GM19467 (cell line): ENCODE measurements at regions not wholly inside any gene's neighbourhood (a gene's known extent, or its start where the extent isn't known, plus 50 kb on each side); places are given as distances from the start of the nearest gene placed in this dataset.

Experiments used
- ATAC-seq: cut with Tn5 transposase; IDR thresholded peaks from one replicate; pipeline ENCODE4 v1.9.1; 2021; ENCODE audit warnings: mild to moderate bottlenecking, moderate library complexity; ENCODE audit not compliant: unreplicated experiment

GRCh38 chr7:67547183-67547907, 550.7 kb downstream of the TYW1 start:
- no peak for ATAC-seq

DNA sequence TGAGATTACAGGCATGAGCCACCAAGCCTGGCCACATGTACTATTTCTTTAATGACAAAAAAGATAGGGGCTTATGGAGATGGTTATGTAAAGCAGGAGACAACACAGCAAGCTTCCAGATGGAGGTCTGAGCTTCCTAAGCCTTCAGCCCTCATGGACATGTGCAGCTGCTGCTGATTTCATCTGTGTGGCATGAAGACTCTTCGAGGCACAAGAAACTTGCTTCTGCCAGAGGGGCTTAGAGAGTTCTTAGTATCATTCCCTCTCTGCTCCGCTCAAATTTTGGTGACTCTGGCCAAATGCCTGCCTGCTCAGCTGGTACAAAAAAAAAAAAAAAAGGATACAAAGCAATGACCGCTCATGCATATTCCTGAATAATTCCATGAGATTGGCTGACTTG, 552.5 kb downstream of the TYW1 start:
- ATAC-seq, result no peak

DNA sequence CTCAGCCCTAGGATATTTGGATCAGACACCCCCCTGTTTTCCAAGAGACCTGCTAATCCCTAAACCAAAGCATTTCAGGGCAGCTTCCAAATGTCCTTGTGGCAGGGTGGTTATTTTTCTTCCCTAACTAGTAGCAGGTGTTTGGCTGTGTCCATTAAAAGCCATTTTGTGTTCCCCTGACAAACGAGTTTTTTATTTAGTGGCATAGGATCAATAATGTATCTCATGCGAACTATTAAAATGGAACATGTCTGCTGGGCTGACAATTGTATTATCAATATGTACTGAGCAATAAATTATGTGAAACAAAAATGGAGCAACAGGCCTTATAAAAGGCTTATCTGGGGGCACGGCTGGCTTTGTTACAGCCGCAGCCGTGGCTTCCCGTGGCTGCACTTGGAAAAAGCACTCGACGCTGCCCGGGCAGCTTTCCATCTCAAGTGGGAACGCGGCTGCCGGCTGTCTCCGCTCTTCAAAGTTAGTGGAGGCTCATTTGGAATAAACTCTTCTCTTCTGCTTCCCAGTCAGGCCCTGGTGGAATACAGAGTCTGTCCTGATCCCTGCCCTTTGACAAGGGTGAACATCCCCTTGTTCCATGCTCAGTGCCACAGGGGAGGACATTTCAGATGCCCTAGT, 554.3 kb downstream of the TYW1 start:
- ATAC-seq, result no peak

- ATAC-seq, result no peak
These were observed 556.1 kb downstream of the TYW1 start for GRCh38 chr7:67552738-67553137.

DNA sequence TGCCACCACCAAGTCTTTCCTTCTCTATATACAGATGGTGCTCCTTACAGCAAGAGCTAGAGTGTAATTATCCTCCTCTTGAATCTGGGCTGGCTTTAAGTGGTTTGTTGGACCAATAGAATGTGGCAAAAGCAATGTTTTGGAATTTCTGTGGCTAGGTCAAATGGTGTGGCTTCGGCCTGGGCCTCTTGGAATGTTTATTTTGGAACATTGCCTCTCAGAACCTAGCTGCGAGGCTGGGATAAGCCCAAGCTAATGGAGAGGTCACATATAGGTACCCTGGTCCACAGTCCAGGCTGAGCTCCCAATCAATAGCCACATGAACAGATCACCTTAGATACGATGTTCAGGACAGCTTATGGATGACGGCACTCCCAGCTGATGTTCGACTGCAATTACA, 556.7 kb downstream of the TYW1 start:
- no peak for ATAC-seq

GRCh38 chr7:67554986-67555385, 558.4 kb downstream of the TYW1 start:
- ATAC-seq, result no peak

- ATAC-seq, result no peak
These were observed 568.3 kb downstream of the TYW1 start for GRCh38 chr7:67564959-67565358.

DNA sequence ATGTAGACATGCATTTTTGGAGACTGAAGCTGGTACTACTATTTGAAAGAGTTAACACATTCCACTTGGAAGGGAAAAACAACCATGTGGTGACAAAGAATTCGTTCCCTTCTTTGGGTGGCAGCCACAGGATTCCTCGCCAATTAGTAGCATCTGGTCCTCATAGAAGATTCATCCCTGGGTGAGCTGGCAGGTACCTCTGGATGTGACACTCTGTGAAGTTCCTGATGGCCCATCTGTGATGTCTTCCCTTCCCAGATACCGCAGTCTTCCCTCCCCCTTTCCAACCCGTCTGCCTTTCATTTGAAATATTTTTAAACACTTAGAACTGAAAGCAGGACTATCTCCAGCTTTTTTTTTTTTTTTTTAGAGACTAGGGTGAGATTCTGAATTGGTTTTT, 569.5 kb downstream of the TYW1 start:
- no peak for ATAC-seq

DNA sequence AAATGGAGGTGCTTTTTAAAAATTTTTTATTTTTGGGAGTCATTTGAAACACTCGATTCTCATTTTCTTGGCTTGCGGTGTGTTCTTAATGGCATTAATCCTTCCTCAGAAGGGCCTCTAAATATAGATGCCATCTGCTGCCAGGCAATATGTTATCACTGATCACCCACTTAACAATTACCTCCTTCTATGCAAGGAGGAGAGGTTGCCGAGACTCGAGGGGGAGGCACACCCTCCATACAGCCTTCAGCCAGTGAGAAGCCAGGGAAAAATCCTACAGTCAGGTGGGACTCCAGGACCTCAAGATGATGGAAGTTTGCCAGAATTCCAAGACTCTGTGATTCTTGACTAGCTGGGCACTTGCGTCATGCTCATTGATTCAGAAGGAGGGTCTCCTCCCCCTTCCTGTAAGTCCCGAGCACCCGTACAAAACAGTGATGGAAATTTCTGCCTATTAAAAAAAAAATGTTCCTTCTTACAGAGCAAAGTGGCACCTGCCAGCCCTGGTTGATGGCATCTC, 574.5 kb downstream of the TYW1 start:
- ATAC-seq, result no peak

DNA sequence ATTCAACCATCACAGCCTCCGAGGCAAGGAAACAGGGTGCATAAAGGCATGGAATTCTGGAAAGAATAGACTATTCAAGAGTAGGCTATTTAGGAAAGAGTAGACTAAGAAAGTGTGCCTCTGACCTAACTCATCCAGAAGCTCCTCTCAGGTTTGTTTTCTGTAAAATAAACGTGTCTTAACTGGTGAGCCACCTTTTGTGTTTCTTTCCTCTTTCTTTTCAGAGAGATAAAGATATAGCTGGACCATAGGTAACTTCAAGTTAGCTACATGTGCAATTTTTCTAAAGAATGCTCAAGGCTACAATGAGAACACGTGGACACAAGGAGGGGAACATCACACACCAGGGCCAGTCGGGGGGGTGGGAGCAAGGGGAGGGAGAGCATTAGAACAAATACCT, 577.0 kb downstream of the TYW1 start:
- no peak for ATAC-seq

GRCh38 chr7:67588631-67589030, 592.0 kb downstream of the TYW1 start:
- no peak for ATAC-seq

- no peak for ATAC-seq
These were observed 592.5 kb downstream of the TYW1 start for GRCh38 chr7:67589183-67589582.

DNA sequence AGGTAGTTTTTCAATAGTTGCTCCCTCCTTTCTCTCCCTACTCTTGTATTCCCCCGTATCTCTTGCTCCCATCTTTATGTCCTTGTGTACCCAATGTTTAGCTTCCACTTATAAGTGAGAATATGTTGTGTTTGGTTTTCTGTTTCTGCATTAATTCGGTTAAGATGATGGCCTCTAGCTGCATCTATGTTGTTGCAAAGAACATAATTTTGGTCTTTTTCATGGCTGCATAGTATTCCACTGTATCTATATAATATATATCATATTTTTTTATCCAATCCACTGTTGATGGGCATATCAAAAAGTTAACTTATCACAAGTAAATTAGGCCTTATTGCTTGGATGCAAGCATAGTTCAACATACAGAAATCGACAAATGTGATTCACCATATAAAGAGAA, 594.0 kb downstream of the TYW1 start:
- ATAC-seq, result no peak

- ATAC-seq, result no peak
These were observed 597.2 kb downstream of the TYW1 start for GRCh38 chr7:67593794-67594193.

DNA sequence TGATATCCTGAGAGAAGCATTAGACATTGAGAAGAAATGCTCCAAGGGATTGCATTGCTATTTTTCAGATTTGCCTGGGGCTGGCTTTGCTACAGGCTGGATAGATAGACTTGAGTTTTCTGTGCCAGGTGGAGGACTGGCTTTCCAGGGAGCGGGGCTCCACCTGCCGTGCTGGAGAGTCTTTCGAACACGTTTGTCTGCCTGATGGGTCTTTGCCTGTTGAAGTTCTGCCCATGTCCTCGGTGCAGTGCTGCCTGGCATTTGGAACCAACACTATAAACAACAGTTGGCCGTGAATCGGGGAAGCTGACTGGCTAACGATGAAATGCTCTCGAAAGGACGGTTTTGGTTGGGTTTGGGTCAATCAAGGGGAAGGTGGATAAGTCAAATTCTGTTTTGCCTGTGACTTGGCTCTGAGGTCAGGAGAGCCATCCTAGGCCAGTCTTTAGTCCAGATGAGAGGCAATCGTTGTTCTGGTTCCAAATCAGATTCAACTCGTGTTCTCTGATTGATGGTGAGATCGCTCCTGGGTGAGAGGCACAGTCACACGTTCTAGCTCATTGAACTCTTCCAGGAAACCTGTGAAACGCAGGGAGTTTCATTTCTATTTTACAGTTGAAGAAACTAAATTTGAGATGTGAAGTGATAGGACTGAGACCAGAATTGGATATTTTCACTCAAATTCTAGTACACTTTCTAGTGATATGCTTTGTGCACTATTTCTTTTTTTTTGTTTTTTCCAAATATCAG, 599.0 kb downstream of the TYW1 start:
- no peak for ATAC-seq

- no peak for ATAC-seq
These were observed 600.5 kb downstream of the TYW1 start for GRCh38 chr7:67597161-67597560.

DNA sequence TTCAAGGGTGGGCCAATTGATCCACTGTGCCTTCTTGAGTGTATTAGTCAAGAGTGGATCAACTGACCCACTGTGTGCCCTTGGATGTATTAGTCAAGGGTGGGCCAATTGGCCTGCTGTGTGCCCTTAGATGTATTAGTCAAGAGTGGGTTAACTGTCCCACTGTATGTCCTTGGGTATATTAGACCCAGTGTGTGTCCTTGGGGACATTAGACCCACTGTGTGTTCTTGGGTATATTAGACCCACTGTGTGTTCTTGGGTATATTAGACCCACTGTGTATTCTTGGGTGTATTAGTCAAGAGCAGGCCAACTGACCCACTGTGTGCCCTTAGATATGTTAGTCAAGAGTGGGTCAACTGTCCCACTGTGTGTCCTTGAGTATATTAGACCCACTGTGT, 601.8 kb downstream of the TYW1 start:
- ATAC-seq, result no peak

DNA sequence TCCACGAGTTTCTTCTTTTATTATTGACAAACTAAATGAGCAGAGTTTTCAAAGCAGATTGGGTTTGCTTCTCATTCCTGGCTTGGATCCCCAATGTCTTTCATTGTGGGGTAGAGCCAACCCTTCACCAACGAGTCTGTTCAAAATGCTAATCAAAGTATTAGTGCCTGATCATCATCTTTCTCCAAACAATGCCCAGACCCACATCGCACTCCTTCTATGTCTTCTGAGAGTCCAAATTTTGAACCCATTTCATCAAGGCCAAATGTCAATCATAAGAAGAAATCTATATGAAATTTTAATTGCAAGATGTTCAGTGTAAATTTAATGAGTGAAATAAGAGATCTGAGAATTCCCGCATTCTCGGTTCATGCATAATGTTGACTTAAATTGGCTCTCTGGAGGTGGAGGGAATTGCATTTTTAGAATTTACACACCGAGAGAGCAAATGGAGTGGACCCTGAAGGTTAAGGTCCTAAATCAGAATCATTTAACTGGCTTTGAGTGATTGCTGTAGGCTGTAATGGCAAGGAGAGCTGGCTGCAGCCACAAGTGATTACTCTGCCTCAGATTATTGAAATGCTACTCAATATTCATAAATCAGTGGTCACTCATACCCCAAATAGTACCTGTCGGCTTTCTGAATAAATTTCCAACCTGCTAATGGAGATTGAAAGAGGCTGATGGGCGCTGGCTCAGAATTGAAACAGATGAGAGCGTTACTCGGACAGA, 602.9 kb downstream of the TYW1 start:
- no peak for ATAC-seq

DNA sequence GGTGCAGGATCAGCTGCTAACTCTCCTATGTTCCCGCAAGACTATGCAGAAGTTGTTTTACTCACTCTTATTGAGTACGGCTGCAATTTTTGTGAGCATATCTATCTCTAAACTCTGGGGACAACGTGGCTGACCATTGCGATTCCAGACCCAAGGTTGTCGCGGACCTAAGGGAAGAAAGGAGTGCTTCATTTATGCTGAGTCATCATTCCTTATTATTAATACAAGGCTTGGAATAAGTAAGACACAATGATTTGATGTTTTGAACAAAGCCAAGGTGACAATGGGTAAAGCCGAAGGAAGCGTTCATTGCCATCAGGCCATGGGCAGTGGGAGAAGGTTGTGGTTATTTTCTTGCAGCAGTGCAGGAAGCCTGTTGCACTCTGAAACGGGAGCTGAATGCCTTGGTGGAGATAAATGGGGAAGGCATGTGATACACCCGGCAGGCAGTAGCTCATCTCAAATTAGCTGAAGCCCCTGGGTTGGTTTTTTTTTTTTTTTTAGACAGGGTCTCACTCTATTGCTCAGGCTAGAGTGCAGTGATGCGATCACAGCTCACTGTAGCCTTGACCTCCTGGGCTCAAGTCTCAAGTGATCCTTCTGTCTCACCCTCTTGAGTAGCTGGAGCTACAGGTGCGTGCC, 605.7 kb downstream of the TYW1 start:
- no peak for ATAC-seq

GRCh38 chr7:67604461-67605386, 608.1 kb downstream of the TYW1 start:
- no peak for ATAC-seq
